Middle frontal gyrus (tissue), 1 donor: ENCODE measurements at regions not wholly inside any gene's neighbourhood (a gene's known extent, or its start where the extent isn't known, plus 50 kb on each side); places are given as distances from the start of the nearest gene placed in this dataset.
"Not testable (repeated sequence)": the region's sequence is repeated elsewhere in the genome, so short reads cannot be mapped to it uniquely, and the experiment has no call there.

Experiments used
- DNase-seq: peaks from one replicate; pipeline ENCODE4 v3.0.0-alpha.2; 2015; ENCODE audit warnings: low spot score; ENCODE audit errors: extremely low spot score

DNA sequence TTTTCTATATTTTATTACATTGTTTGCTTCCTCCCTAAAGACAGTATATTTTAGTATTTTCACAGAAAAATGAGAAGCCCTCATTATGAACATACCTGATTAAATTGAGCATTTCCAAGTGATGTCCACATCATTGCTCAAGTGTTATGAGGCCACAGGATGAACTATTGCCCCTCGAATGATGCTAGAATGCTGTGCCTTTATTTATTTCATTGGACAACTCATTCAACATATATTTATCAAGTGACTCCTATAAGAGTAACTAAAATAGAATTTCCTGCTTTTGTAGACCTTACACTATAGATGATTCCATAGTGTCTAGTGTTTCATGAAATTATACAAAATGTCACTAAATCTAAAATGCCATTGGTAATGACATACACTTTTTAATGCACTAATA lies 187.8 kb upstream of the NOTCH2NLA start:
- not testable (repeated sequence) for DNase-seq

DNA sequence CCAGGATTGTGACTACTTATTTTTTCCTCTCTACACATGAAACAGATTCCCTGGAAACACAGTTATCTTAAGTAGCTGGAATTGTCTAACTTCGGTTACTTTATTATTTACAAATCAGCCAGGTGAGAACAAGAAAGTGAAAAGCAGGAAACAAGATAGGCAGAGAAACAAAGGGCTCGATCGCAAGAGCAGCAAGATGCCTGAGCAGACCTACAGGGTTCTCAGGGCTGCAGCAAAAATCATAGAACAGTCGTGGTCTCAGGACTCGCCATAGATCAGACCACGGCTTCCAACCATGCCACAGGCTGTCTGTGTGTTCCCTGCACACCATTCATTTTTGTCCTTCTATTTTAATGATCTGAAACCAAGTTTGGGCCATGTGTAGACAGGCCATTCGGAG lies 186.2 kb upstream of the NOTCH2NLA start:
- DNase-seq, result not testable (repeated sequence)

DNA sequence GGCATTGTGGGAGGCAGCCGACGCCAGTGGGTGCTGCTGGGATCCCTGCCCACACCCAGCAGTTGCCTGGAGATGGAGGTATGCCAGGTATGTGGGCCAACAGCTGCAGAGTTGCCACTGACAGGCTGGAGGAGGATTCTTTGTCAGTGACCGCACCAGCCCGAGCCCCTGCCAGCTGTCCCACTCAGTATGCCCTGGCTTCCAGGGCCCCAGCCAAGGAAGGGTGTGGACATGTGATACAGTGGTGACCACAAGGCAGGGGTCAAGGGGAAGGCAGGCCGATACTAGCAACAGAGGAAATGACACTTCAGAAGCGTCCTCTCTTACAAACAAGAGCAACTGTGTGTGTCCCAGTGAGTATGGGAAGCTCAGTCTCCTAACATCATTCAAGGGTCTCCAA lies 185.1 kb upstream of the NOTCH2NLA start:
- not testable (repeated sequence) for DNase-seq

DNA sequence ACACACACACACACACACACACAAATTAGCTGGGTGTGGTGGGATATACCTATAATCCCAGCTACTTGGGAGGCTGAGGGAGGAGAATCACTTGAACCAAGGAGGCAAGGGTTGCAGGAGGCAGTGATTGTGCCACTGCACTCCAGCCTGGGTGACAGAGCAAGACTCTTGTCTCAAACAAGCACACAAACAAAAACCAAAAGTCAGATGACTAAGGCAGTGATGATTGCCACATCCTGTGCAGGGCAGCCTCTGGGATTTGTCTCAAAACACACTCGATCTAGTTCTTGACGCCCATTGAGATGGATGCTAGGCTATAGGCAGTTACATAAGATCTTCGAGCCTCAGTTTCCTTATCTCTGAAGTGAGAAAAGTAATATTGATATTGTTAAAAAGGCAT lies 183.1 kb upstream of the NOTCH2NLA start:
- DNase-seq, result not testable (repeated sequence)

DNA sequence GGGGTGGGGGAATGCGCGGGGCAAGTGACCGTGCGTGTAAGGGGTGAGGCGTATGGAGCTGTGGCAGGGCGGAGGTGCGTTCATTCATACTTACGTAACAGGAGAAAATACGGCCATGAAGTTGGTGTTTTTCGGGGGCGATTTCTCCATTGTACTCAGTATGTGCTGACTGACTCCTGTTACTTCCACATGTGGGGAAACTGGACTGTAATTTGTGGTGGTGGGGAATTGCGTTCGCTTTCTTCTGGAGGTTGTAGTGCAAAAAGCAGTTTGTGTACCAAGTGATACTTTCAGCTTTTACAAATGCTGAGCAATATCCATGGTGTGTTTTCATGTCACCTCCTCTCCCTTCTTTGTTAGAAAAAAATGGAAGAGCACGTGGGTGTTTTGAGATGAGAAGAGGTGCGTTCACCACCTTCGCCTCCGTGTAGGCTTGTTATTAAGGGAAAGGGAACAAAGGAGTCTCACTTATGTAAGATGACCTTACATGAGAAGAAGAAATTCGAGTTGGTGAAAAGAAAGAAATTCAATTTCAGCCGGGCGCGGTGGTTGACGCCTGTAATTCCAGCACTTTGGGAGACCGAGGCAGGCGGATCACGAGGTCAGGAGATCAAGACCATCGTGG lies 181.1 kb upstream of the NOTCH2NLA start:
- DNase-seq, result peak; percentile 11

DNA sequence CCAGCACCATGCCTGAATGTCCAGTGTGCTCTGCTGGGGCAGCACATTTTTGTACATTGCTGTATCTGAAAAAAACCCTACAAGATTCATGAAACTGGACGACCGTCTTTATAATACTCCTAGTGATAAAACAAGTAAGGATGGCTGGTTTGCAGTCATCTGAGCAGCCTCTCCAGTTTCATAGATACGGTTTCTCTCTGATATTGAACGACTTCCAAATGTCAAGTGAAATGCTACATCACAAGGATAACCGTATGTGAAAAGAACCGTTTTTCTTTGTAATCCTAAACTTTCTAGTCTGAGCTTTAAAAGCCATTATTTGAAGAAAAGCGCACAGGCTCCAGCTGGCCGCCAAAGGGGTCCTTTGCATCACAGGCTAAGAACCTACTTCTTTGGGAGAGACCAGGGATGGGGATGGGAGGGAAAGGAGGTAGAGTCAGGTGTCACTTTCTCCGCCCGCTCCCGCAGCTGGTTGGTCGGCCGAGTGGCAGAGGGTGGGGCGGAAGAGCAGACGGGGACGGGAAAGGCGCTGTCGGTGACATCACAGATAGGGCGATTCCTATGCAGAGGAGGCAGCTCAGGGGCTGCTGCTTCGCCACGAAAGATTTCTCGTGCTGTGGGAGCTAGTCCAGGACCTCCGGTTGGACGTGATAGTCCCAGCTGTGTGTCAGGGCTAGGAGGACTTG lies 180.4 kb upstream of the NOTCH2NLA start:
- DNase-seq, result peak; percentile 27

DNA sequence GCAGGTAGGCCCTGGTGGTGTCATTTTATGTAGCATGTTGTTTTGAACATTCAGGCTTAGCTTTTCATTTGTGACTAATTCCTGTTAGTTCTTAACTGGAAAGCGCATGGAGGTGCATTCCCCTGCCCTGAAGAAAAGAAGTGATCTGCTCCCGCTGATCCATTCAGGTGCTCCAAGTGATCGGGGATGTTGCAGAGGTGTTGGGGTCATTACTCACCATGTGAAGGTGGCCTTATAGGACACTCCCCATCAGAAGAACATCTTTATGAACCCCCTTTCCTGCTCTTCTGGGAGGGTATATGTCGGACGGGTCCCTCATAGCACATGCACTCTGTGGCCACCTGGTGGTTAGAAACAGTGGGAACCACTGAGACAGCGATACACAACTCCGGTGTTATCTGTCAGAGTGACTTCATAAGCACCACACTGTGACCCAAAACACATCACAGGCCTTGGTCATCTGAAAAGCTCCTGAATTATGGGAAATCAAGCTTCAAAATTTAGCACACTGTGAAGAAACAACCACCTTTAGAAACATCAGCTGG lies 172.5 kb upstream of the NOTCH2NLA start:
- DNase-seq, result peak; percentile 2

DNA sequence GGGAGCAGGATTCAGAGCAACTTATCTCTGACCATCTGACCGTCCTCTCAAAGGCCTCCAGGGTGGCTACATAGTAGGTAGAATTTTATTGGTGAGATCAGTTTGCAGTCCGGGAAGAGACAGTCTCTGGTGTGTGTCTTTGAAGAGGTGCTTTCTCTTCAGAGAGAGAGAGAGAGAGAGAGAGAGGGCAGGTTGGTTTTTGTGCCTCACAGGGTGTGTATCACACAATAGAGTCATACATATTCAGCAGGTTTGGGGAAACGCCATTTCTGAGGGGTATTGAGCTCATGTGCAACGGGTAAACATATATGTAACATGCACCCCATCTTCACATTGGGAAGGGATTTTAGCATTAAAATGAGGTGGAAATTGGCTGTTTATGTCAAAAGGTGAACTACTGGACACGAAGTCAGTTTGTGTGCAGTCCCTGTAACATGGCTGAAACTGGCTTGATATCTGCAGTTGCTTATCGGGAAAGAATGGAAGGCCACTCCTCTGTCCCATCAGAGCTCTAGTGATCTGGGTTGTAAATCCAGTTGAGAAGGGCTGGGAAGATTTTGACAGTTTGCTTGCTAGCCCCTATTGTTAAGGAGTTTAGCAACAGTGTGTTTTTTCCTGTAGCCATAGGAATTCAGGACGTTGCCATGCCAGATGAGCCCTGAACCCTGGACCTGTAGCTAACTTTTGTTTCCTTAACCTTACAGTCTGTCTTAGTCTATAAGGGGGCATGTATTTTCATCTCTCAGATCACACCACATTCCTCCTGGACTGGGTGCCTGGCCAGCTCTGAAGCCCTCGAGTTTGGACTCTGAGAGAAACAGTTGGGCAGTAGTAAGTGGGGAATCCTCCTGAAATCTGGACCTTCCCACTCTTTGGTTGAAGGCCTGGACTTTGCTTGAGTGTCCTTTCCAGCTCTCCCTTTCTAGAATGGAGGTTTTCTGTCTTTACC lies 171.6 kb upstream of the NOTCH2NLA start:
- DNase-seq, result not testable (repeated sequence)

DNA sequence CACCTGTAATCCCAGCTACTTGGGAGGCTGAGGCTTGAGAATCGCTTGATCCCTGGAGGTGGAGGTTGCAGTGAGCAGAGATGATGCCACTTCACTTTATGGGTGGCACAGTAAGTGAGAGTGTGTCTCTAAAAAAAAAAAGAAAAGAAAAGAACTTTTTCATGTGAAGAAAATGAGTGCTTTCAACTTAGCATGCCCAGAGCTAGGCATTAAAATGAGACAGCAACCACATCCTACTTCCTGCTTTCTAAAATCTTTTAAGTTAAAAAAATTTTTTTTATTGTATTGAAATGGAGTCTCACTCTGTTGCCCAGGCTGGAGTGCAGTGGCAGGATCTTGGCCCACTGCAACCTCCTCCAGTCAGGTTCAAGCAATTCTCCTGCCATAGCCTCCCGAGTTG lies 170.4 kb upstream of the NOTCH2NLA start:
- not testable (repeated sequence) for DNase-seq

DNA sequence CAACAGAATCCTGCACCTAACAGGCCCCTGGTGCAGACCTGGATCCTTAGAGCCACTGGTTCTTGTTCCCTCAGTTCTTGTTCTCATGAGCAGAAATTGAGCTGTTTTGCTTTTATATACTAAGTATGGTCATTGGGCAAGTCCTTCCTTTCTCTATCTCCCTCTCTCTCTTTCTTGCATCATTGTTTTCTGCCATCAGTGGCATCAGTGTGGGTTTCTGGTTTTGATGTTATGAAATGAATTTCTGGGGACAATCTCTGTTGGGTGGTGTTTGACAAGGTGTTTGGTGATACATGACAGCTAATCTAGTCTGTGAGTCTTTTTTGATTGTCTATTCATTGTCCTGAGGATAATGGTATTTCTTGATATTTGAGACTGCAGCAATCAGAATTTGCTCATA lies 168.0 kb upstream of the NOTCH2NLA start:
- DNase-seq, result not testable (repeated sequence)

DNA sequence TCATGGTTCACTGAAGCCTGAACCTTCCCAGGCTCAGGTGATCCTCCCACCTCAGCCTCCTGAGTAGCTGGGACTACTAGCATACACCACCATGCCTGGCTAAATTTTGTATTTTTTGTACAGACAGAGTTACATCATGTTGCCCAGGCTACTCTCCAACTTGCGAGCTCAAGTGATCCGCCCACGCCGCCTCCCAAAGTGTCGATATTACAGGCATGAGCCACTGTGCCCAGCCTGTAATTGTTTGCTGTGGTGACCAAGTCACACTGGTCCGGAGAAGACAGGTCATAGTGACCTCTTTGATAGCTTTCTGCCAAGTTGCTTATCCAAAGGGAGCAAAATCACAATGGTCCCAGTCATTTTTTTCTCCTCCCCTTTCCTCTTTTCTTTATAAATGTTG lies 167.4 kb upstream of the NOTCH2NLA start:
- DNase-seq, result not testable (repeated sequence)

DNA sequence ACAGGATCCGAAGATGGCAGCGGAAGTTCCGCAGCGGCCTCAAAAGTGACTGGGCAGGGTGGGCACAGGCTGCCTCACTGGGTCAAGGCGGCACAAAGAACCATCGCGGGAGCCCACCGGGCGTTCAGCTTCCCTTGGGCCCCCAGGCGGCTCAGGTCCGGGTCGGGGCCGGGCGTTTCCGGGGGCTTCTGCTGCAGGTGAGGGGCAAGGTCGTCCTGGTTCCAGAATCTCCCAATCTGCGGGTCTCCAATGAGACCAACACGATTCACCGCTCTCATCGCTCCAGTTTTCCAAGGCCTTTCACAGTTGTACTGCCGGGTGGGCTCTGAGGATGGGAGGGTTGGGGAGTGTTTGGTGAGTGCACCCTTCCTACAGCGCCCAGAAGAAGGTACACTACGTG lies 165.0 kb upstream of the NOTCH2NLA start:
- not testable (repeated sequence) for DNase-seq

DNA sequence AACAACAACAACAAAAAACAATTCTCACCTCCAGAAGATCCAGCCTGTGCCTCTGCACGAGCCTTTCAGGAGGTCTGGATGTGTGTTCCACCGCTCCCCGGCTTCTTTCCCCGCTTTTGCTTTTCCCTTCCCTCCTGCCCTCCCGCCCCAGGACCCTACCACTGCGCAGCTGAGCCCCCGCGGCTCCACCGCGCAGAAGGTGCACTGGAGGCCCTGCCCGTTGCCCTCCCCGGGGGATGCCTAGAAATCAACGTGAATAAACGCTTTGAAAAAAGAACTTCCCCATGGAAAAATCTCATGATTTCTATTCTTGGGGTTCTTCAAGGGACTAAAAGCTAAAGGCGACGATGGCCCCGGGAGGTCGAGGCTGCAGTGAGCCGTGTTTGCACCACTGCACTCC lies 164.3 kb upstream of the NOTCH2NLA start:
- DNase-seq, result not testable (repeated sequence)

DNA sequence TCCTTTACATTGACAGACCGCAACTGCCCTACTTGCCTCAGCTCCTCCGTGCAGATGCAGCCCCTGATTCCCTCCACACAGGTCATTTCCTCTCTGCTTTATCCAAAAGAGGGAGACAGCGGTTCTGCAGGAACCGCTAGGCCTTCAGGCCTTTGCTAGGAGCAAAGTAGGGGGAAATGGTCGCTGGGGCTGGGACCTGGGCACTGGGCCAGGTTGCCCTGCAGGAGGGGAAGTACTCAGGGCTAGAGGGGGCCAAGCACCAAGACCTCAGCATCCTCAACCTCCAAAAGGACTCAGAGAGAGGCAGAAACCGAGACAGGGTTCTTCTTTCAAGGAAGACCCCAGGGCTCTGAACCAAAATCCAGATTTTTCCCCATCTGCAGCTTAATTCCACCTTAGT lies 160.4 kb upstream of the NOTCH2NLA start:
- not testable (repeated sequence) for DNase-seq

DNA sequence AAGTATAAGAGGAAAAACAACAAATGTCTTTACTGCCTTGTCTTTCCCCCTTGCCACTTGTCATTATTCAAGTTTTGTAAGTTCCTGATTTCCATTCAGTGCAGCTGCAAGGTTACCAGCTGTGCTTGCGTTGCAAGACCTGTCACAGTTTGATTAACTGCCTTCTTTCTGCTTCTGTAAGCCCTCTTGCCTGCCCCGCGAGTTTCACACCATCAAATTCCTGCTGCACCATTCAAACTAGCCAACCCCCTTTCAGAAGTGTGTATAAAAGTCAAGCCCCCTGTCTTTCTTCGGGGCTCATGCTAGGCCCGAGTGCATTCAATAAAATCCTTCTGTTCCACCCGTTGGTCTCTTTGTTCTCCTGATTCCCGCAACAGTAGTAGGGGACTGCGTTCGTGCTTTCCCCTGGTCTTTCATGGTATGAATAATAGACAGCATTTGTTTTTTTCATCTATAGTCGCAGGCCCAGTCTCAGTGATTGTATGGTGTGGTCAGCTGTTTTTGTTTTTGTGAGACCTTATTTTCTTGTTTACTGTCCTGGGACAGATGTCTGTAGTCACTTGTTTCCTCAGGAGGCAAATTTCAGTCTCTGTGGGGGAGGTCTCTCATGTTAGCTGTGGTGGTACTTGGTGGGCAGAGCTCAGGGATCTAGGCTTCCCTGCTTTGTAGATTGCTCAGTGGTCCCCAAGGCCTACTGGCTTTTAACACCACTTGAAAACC lies 159.1 kb upstream of the NOTCH2NLA start:
- DNase-seq, result not testable (repeated sequence)

DNA sequence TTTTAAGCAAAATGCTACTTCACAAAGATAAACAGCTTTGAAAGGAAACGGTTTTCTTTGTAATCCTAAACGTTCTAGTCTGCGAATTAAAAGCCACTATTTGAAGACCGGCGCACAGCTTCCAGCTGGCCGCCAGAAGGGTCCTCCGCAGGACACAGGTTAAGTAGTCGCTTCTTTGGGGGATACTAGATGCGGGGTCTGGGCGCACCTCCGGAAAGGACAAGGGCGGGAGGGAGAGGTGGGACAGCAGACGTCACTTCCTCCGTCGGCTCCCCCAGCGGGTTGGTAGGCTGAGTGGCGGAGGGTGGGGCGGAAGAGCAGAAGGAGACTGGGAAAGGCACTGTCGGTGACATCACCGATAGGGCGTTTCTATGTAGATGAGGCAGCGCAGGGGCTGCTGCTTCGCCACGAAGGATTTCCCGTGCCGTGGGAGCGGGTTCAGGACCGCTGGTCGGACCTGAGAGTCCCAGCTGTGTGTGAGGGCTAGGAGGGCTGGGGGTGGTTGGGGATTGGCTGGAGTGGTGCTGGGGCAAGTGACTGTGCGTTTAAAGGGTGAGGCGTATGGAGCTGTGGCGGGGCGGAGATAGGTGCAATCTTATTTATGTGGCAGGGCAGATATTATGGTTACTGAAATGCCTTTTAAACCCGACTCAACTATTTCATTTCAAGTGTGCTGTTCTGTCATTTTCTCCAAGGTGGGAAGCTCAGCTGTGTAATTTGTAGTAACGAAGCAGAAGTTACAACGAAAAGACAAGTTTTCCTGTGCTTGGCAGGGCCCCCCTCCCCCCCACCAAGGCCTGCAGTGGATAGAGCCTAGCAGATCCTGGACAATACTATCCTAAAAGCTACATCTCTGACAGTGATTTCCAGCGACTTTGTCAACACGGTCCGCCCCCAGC lies 158.3 kb upstream of the NOTCH2NLA start:
- DNase-seq, result peak; percentile 29

DNA sequence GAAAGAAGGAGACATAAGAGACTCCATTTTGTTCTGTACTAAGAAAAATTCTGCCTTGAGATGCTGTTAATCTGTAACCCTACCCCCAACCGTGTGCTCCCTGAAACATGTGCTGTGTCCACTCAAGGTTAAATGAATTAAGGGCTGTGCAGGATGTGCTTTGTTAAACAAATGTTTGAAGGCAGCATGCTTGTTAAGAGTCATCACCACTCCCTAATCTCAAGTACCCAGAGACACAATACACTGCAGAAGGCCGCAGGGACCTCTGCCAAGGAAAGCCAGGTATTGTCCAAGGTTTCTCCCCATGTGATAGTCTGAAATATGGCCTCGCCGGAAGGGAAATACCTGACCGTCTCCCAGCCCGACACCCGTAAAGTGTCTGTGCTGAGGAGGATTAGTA lies 152.4 kb upstream of the NOTCH2NLA start:
- not testable (repeated sequence) for DNase-seq

DNA sequence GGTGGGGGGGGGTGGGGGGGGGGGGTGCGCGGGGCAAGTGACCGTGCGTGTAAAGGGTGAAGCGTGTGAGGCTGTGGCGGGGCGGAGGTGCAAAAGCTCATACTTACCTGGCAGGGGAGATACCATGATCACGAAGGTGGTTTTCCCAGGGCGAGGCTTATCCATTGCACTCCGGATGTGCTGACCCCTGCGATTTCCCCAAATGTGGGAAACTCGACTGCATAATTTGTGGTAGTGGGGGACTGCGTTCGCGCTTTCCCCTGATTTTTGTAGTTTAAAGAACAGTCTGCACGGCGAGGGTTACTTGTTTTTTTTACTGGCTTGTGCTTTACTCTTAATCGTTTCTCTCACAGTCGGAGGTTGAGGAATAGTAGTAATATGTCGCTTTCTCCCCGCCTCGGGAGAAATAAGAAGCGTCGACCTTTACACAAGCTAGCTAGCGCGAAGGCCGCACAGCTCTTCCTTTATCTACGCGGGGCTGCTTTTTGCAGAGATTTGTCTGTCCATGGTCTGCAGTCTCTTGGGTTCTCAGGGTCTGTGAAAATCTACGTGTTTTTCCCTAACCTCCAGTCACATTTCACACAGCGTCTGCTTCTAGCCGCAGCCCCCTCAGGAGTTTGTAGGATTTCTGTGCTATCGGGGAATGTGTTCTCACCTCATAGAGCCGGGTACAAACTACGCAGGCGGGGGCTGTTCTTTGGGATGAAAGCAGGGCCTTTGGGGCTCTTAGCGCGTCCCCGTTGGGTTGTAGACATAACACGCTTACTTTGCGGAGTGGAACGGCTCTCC lies 148.1 kb upstream of the NOTCH2NLA start:
- peak; percentile 75 for DNase-seq

DNA sequence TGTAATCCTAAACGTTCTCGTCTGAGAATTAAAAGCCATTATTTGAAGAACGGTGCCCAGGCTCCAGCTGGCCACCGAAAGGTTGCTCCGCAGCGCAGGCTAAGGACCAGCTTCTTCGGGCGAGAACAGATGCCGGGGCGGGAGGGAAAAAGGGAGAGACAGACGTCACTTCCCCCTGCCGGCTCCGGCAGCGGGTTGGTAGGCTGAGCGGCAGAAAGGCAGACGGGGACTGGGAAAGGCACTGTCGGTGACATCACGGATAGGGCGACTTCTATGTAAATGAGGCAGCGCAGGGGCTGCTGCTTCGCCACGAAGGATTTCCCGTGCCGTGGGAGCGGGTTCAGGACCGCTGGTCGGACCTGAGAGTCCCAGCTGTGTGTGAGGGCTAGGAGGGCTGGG lies 147.5 kb upstream of the NOTCH2NLA start:
- DNase-seq, result peak; percentile 68
